PC-9 (cell line): ENCODE measurements at regions not wholly inside any gene's neighbourhood (a gene's known extent, or its start where the extent isn't known, plus 50 kb on each side); places are given as distances from the start of the nearest gene placed in this dataset.

Source experiments
- BruUV-seq: library from RNA; stranded (reverse); fragments of 400-500 nt; replicated peaks from 2 replicates; lab custom pipeline; 2021; lab: Mats Ljungman, UMichigan
- CTCF ChIA-PET: fragments of 300-600 bp; sonication (Branson Sonifier 250); formaldehyde crosslinking; loops from one replicate; lab custom pipeline; 2022; ENCODE audit warnings: antibody characterized with exemption; lab: Charles Lee
- POLR2A ChIA-PET: fragments of 300-600 bp; sonication (Branson Sonifier 250); formaldehyde crosslinking; loops from one replicate; lab custom pipeline; 2022; ENCODE audit warnings: antibody characterized with exemption; ENCODE audit not compliant: unreplicated experiment; lab: Charles Lee
- DNase-seq, 2 experiments: peaks; one replicate each; pipeline versions ENCODE4 v3.0.0 to v3.0.0-alpha.2; 2015 to 2022; ENCODE audit warnings: mixed read lengths in 1 of 2
- H2AFZ ChIP-seq: fragments of 200-600 bp; sonication (generic); 2 replicates; pipeline ENCODE4 v1.8.1; 2017; ENCODE audit warnings: antibody characterized with exemption
- H3F3A ChIP-seq: fragments of 200-600 bp; sonication (generic); 2 replicates; pipeline ENCODE4 v1.8.1; 2017; ENCODE audit warnings: antibody characterized with exemption, mild to moderate bottlenecking, low read depth; ENCODE audit not compliant: insufficient read depth
- H3K27ac ChIP-seq: fragments of 200-600 bp; sonication (generic); 2 replicates; pipeline ENCODE4 v1.6.1; 2016; ENCODE audit warnings: mixed run types
- H3K27me3 ChIP-seq: fragments of 200-600 bp; sonication (generic); 2 replicates; pipeline ENCODE4 v1.6.1; 2016; ENCODE audit warnings: low read depth, mixed run types; ENCODE audit not compliant: insufficient read depth
- H3K36me3 ChIP-seq: fragments of 200-600 bp; sonication (generic); 2 replicates; pipeline ENCODE4 v1.6.1; 2016; ENCODE audit warnings: low read depth, mixed run types
- H3K4me1 ChIP-seq: fragments of 200-600 bp; sonication (generic); replicated peaks from 2 replicates; pipeline ENCODE4 v1.6.1; 2016; ENCODE audit warnings: mixed run types; ENCODE audit not compliant: insufficient read depth
- H3K4me2 ChIP-seq: fragments of 200-600 bp; sonication (generic); 2 replicates; pipeline ENCODE4 v1.6.1; 2017; ENCODE audit warnings: mixed run types
- H3K4me3 ChIP-seq: fragments of 200-600 bp; sonication (generic); 2 replicates; pipeline ENCODE4 v1.6.1; 2016; ENCODE audit warnings: mixed run types
- H3K79me2 ChIP-seq: fragments of 200-600 bp; sonication (generic); 2 replicates; pipeline ENCODE4 v1.6.1; 2017; ENCODE audit warnings: low read depth, mixed run types
- H3K9me2 ChIP-seq: fragments of 200-600 bp; sonication (generic); 2 replicates; pipeline ENCODE4 v1.8.1; 2017; ENCODE audit warnings: mild to moderate bottlenecking; ENCODE audit not compliant: insufficient read depth
- H3K9me3 ChIP-seq: fragments of 200-600 bp; sonication (generic); 2 replicates; pipeline ENCODE4 v1.8.1; 2016; ENCODE audit warnings: low read depth; ENCODE audit not compliant: insufficient read depth
- H4K20me1 ChIP-seq: fragments of 200-600 bp; sonication (generic); 2 replicates; pipeline ENCODE4 v1.8.1; 2017; ENCODE audit not compliant: insufficient read depth
- CTCF ChIP-seq: fragments of 200-600 bp; sonication (generic); conservative IDR thresholded peaks from 2 replicates; pipeline ENCODE4 v1.6.1; 2017; ENCODE audit warnings: mixed run types, antibody characterized with exemption, mild to moderate bottlenecking, moderate library complexity
- EZH2 ChIP-seq: fragments of 200-600 bp; sonication (generic); IDR thresholded peaks from 2 replicates; pipeline ENCODE4 v1.8.0; 2017; ENCODE audit warnings: antibody characterized with exemption, low read depth
- intact Hi-C: fragments of 100-400 bp; cut with micrococcal nuclease; formaldehyde crosslinking; loops from one replicate; pipeline ENCODE4 v1.10.0; 2022; ENCODE audit not compliant: unreplicated experiment

- Histone ChIP-seq H3K4me2 (no peak overlapping the region), H3K4me1 (no peaks in the 10 kb centered on the region), H3K79me2 (no peaks in the 10 kb centered on the region), H3K9me2 (no peaks in the 10 kb centered on the region), H3K4me3 (no peak overlapping the region), H4K20me1 (no peaks in the 10 kb centered on the region), H3K36me3 (no peaks in the 10 kb centered on the region), H3K27me3 (no peaks in the 10 kb centered on the region), H3K9me3 (no peaks in the 10 kb centered on the region; the same call in 1 of the 2 replicates), H3K27ac (no peak overlapping the region), H3F3A (no peaks in the 10 kb centered on the region), H2AFZ (no peak overlapping the region)
- TF ChIP-seq CTCF (no peak), EZH2 (no peak)
- intact Hi-C loops, result no loop called here
- DNase-seq, result no peak
- ChIA-PET POLR2A (no interaction called here), CTCF (no interaction called here)
- no TSS peak for BruUV-seq
Observed at GRCh38 chr6:74455786-74456185, 750.1 kb downstream of the COL12A1 start.

- H3K4me3 ChIP-seq, result no peak overlapping the region
- no peaks in the 10 kb centered on the region for H3F3A ChIP-seq
- no peaks in the 10 kb centered on the region for H3K36me3 ChIP-seq
- no peaks in the 10 kb centered on the region for H4K20me1 ChIP-seq
- no TSS peak for BruUV-seq
- H2AFZ ChIP-seq, result no peak overlapping the region
- H3K27me3 ChIP-seq, result no peaks in the 10 kb centered on the region
- no peaks in the 10 kb centered on the region for H3K4me1 ChIP-seq
- no peak for DNase-seq
- no peak for TF ChIP-seq CTCF
- POLR2A ChIA-PET, result no interaction called here
- H3K4me2 ChIP-seq, result no peak overlapping the region
- no peaks in the 10 kb centered on the region for H3K9me2 ChIP-seq
- no peak overlapping the region for H3K27ac ChIP-seq
- intact Hi-C loops, result no loop called here
- no peaks in the 10 kb centered on the region for H3K79me2 ChIP-seq
- no peaks in the 10 kb centered on the region; the same call in 1 of the 2 replicates for H3K9me3 ChIP-seq
- CTCF ChIA-PET, result no interaction called here
Observed at GRCh38 chr6:74451953-74452352, 753.9 kb downstream of the COL12A1 start.

- H3K9me3 ChIP-seq, result no peaks in the 10 kb centered on the region
Observed at GRCh38 chr6:74448850-74449249, 752.8 kb downstream of the CD109 start.

More at GRCh38 chr6:74448850-74449249, 752.8 kb downstream of the CD109 start:
- no peak overlapping the region for H3K4me2 ChIP-seq
- no peak for DNase-seq
- intact Hi-C loops, result no loop called here
- no peaks in the 10 kb centered on the region for H4K20me1 ChIP-seq
- CTCF ChIA-PET, result no interaction called here
- H3K27ac ChIP-seq, result no peak overlapping the region
- no peaks in the 10 kb centered on the region for H3K4me1 ChIP-seq
- H3K27me3 ChIP-seq, result no peaks in the 10 kb centered on the region
- H3K79me2 ChIP-seq, result no peaks in the 10 kb centered on the region
- H2AFZ ChIP-seq, result no peak overlapping the region
- H3F3A ChIP-seq, result no peaks in the 10 kb centered on the region
- POLR2A ChIA-PET, result no interaction called here
- H3K9me2 ChIP-seq, result no peaks in the 10 kb centered on the region
- H3K4me3 ChIP-seq, result no peak overlapping the region
- TF ChIP-seq EZH2 (no peak), CTCF (no peak)
- no peaks in the 10 kb centered on the region for H3K36me3 ChIP-seq
- no TSS peak for BruUV-seq
